Retinal pigment epithelial cell (primary cell): ENCODE measurements at regions not wholly inside any gene's neighbourhood (a gene's known extent, or its start where the extent isn't known, plus 50 kb on each side); places are given as distances from the start of the nearest gene placed in this dataset.

ENCODE experiments used
- DNase-seq: peaks from one replicate; pipeline ENCODE4 v3.0.0-alpha.2; 2010; ENCODE audit warnings: low read depth
- H3K4me3 ChIP-seq: 2 replicates; pipeline ENCODE4 v1.5.1; 2011; ENCODE audit warnings: mild to moderate bottlenecking, low read length, control low read depth, moderate library complexity
- TF ChIP-seq, protein P1 (sequence below): conservative IDR thresholded peaks from 2 replicates; pipeline ENCODE4 v1.5.1; 2011; ENCODE audit warnings: low read depth, low read length, control low read depth, inconsistent platforms

DNA sequence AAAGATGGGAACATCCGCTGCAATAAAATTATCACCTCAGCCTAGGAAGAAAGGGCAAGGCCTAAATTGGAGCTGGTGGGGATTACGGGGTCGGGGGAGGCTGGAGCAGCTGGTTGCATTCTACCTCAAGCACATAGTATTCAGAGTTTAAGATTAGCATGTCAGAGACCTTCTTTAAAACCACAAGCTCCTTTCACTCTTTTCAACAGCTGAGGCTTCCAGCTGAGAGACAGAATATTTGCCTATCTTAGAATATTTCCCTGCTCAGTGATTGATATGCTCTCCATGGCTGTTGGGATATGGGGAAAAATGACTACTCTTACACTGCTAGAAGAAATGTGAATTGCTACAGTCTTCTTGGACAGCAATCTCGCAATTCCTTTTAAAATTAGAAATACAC is 248.6 kb downstream of the TBX15 start:
- no peak for DNase-seq
- H3K4me3 ChIP-seq, result no peak overlapping the region
- TF ChIP-seq, protein P1, sequence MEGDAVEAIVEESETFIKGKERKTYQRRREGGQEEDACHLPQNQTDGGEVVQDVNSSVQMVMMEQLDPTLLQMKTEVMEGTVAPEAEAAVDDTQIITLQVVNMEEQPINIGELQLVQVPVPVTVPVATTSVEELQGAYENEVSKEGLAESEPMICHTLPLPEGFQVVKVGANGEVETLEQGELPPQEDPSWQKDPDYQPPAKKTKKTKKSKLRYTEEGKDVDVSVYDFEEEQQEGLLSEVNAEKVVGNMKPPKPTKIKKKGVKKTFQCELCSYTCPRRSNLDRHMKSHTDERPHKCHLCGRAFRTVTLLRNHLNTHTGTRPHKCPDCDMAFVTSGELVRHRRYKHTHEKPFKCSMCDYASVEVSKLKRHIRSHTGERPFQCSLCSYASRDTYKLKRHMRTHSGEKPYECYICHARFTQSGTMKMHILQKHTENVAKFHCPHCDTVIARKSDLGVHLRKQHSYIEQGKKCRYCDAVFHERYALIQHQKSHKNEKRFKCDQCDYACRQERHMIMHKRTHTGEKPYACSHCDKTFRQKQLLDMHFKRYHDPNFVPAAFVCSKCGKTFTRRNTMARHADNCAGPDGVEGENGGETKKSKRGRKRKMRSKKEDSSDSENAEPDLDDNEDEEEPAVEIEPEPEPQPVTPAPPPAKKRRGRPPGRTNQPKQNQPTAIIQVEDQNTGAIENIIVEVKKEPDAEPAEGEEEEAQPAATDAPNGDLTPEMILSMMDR, result no peak

DNA sequence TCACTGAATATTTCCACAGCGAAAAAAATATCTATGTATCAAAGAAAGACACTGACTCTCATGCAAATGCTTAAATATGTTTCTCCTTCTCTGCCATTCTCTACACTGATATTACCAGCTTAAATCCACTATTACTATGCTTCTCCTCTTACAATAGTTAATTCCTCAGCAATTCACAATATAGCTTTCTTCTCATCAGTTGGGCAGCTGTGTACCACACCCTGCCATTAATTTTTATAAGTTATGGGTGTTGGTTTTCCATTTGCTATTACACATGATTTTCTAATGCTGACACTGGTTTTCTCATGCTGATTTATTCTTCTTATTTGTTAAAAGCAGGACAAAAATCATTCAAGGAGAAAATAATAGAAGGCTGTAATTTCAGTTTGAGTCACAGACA is 251.8 kb downstream of the TBX15 start:
- no peak for DNase-seq
- no peak overlapping the region for H3K4me3 ChIP-seq
- TF ChIP-seq, protein P1, result no peak

DNA sequence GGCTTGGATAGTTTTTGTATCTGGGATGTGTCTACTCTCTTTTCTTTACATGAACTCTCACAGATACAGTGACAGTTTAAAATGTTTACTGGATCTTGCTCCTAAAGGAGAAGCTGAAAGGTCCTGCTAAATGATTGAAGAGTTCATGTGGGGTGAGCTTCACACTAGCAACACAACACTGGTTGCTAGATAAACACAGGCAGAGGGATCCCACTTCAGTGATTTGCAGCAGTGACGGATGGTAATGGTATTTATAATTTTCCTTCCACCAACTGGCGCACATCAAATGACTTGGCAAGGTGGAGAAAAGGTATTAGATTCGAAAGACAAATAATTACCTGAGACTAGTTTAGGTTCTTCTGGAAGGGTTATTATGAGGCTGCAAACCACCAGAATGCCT is 270.2 kb downstream of the TBX15 start:
- no peak for DNase-seq
- TF ChIP-seq, protein P1, result no peak
- H3K4me3 ChIP-seq, result no peak overlapping the region

DNA sequence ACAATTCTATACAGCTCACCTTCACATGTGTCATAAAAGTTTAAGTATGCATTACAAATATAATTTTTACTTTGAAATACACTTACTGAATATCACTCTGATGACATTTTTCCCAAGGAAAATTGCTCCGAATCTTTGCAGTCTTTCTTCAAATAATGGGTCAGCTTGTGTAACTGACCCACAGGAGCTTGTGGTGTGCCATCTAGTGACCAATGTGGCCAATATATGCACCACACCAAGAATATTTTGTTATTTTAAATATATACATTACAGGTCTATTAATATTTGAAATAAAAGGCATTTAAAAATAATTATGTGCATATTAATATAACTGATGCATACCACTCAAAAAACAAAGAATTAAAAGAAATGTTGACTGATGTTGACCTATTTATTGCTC is 271.4 kb downstream of the TBX15 start:
- no peak for DNase-seq
- H3K4me3 ChIP-seq, result no peak overlapping the region

DNA sequence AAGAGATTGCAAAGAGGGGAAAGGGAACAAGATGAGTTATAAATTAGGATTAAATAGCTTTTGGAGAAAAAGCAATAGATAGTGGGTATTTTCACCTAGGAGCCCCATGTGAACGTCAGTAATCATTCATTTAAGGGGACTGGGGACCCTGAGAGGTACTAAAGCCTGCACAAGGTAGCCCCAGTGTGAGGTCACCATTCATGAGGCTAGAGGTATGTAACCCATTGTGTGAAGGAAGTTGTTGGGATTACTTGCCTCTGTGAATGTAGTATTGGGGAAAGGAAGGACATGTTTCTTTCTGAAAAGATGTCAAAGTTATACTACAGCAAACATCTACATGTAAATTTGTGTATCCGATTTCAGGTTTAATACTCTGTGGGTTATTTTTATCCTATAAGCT is 276.8 kb downstream of the TBX15 start:
- no peak overlapping the region for H3K4me3 ChIP-seq
- DNase-seq, result no peak
- TF ChIP-seq, protein P1, result no peak

More for the DNA sequence above, 271.4 kb downstream of the TBX15 start:
- TF ChIP-seq, protein P1, result peak; percentile 17

DNA sequence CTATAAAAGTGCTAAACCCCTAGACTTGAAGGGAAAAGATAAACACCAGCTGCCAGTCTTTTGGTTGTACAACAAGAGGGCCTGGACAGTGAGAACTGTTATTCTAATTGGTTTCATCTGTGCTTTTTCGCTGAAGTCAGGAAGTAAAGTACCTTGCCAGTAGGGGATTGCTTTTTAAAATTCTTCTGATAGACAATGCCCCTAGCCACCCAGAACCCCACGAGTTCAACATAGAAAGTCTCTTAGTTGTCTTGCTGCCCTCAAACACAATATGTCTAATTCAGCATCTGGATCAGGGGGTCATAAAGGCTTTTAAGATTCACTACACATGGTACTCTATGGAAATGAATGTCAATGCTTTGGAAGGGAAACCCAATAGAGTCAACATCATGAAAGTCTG is 289.2 kb downstream of the TBX15 start:
- no peak overlapping the region for H3K4me3 ChIP-seq
- no peak for DNase-seq
- TF ChIP-seq, protein P1, result no peak

DNA sequence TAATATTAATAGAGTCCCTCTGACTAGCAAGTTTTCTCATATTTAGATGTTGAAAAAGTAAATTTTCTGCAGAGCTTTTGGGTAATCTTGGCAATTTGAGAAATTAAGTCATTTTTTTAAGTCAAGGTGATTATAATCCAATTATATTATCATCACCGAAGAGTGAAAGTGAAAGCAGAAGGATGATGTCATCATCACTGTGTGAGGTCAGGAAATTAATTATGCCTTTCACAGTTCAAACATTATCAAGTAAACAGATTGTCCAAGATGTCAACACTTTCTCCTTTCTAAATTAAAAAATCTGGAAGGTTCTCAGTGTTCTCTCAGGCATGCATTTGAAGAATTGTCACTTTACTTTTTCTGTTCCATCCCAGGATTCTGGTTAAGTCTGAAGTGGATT is 296.0 kb downstream of the TBX15 start:
- H3K4me3 ChIP-seq, result no peak overlapping the region
- DNase-seq, result no peak
- TF ChIP-seq, protein P1, result no peak
